Activated naive CD4-positive, alpha-beta T cell treated with anti-CD3 and anti-CD28 coated beads, Interleukin-2, amount 50 U/mL, for 72 hours (primary cell): ENCODE measurements at regions not wholly inside any gene's neighbourhood (a gene's known extent, or its start where the extent isn't known, plus 50 kb on each side); places are given as distances from the start of the nearest gene placed in this dataset.

ENCODE experiments used
- ATAC-seq, 2 donors: fragments of 150-1000 bp; cut with Tn5 transposase; 2 replicates each; pipeline ENCODE4 v1.10.0; 2021; ENCODE audit warnings: mild to moderate bottlenecking in 2 of 2, moderate library complexity in 2 of 2
- DNase-seq, 2 donors: peaks; one replicate each; pipeline ENCODE4 v3.0.0; 2021 to 2022; ENCODE audit warnings: low spot score in 2 of 2
- H3K27ac Mint-ChIP-seq, 2 donors: one replicate each; pipeline ENCODE4 v1.8.0; 2022; ENCODE audit warnings: mild to moderate bottlenecking in 2 of 2, mixed read lengths in 2 of 2
- H3K36me3 Mint-ChIP-seq, 2 donors: one replicate each; pipeline ENCODE4 v1.8.0; 2022; ENCODE audit warnings: mixed read lengths in 2 of 2
- H3K9me3 Mint-ChIP-seq, 2 donors: one replicate each; pipeline ENCODE4 v1.8.0; 2022; ENCODE audit warnings: mixed read lengths in 2 of 2

GRCh38 chr3:30945291-30945690 is 50.8 kb upstream of the GADL1 start:
- DNase-seq (no peak), ATAC-seq (no peak)

GRCh38 chr3:30948426-30948825 is 54.0 kb upstream of the GADL1 start:
- H3K9me3 Mint-ChIP-seq = peaks cover 5 to 9% of the 10 kb centered on the region in 2 donors
- H3K27ac Mint-ChIP-seq = no peak overlapping the region
- no peak for ATAC-seq
- DNase-seq = no peak
- no peaks in the 10 kb centered on the region for H3K36me3 Mint-ChIP-seq

More at GRCh38 chr3:30945291-30945690, 50.8 kb upstream of the GADL1 start:
- Mint-ChIP-seq H3K9me3 (peaks cover 5 to 14% of the 10 kb centered on the region in 2 donors), H3K27ac (no peak overlapping the region), H3K36me3 (peaks cover 5 to 6% of the 10 kb centered on the region in 2 donors)

DNA sequence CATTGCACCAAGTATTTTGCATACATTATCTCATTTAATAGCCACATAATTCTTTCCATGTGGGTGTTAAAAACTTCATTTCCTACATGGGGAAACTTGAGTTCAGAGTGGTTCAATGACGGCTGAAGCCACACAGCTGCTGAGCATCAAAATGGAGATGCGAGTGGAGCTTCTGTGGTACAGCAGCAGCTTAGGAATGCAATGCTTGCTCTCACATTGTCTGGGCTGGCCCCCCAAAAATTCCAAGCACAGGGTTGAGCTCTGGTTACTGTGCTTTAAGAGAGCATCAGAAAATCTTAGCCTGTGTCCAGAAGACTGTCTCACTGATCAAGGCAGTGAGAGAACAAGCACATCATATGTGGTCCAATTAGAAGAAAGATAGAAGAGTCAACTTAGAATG is 57.4 kb upstream of the GADL1 start:
- ATAC-seq (no peak), DNase-seq (no peak)
- no peak overlapping the region for H3K27ac Mint-ChIP-seq
- H3K9me3 Mint-ChIP-seq = peaks cover 2 to 3% of the 10 kb centered on the region in 2 donors
- no peaks in the 10 kb centered on the region for H3K36me3 Mint-ChIP-seq

DNA sequence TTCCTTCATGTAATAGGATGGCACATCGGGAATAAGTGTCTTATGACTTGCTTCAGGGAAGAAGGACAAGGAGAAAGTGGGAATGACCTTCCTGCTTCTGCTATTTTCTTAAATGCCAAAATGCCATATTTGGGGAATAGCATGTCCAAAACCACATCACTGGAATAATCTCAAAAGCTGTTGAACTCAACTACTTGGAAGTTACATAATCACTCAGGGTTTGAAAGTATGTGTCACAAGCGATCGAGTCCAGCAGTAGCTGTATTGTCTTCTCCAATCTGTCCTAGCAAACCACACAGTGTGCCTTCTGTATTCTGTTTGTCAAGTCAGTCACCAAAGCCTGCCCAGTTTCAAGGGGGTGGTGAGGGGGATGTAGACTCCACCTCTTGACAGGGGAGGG is 58.3 kb upstream of the GADL1 start:
- DNase-seq = no peak
- Mint-ChIP-seq H3K9me3 (no peaks in the 10 kb centered on the region), H3K36me3 (no peaks in the 10 kb centered on the region), H3K27ac (peak overlapping the region in 1 of 2 donors; percentile 15)
- ATAC-seq = no peak

GRCh38 chr3:30954426-30954825 is 60.0 kb upstream of the GADL1 start:
- Mint-ChIP-seq H3K36me3 (peaks cover 3 to 6% of the 10 kb centered on the region in 2 donors), H3K27ac (no peak overlapping the region), H3K9me3 (peaks cover 8 to 10% of the 10 kb centered on the region in 2 donors)
- ATAC-seq = no peak
- DNase-seq = no peak

- Mint-ChIP-seq H3K9me3 (peaks cover 11 to 12% of the 10 kb centered on the region in 2 donors), H3K36me3 (peaks cover 6% of the 10 kb centered on the region in 2 donors), H3K27ac (no peak overlapping the region)
- DNase-seq (no peak), ATAC-seq (no peak)
These were observed 67.6 kb upstream of the GADL1 start for GRCh38 chr3:30962084-30962483.

DNA sequence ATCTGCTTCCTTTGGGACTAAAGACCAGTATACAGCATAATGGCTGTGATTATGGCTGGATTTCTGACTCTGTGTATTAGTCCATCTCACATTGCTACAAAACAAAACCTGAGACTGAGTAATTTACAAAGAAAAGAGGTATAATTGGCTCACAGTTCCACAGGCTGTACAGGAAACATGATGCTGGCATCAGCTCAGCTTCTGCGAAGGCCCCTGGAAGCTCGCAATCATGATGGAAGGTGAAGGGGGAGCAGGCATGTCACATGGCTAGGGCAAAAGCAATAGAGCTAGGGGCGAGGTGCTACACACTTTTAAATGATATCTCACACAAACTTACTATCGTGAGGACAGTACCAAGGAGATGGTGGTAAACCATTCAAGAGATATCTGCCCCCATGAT is 68.0 kb upstream of the GADL1 start:
- Mint-ChIP-seq H3K36me3 (peaks cover 6% of the 10 kb centered on the region in 2 donors), H3K9me3 (peaks cover 11 to 12% of the 10 kb centered on the region in 2 donors), H3K27ac (no peak overlapping the region)
- DNase-seq (no peak), ATAC-seq (no peak)

DNA sequence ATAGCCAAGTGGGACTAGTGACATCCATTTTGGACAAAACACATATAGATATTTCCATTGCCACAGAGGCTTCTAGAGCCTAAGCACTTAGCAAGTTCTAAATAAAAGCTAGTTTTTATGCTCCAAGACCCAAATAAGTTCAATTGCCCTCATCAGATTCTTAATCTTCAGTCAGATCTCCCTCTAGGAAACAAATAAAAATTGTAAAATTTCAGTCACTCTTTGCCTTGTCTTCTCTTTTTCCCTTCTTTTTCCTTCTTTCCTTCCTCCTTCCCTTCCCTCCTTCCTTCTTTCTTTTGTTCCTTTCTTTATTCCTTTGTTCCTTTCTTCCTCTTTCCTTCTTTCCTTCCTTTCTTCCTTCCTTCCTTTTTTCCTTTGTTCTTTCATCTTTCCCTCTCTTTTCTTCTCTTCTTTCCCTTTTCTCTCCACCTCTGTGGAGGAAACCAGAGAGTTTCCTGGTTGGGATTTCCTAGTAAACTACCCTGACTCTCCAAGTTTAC is 68.8 kb upstream of the GADL1 start:
- ATAC-seq = no peak

GRCh38 chr3:30964612-30965011 is 70.2 kb upstream of the GADL1 start:
- Mint-ChIP-seq H3K9me3 (peaks cover under 1% of the 10 kb centered on the region in 2 donors), H3K27ac (no peak overlapping the region), H3K36me3 (peaks cover 0 to under 1% of the 10 kb centered on the region in 2 donors)
- ATAC-seq (peak; percentile 86 to 100), DNase-seq (peak in 1 of 2 donors; percentile 13)

More for the DNA sequence above, 68.8 kb upstream of the GADL1 start:
- H3K36me3 Mint-ChIP-seq = peaks cover 5 to 6% of the 10 kb centered on the region in 2 donors
- DNase-seq = no peak
- no peak overlapping the region for H3K27ac Mint-ChIP-seq
- peaks cover 10 to 11% of the 10 kb centered on the region in 2 donors for H3K9me3 Mint-ChIP-seq

GRCh38 chr3:30966896-30967295 is 72.4 kb upstream of the GADL1 start:
- ATAC-seq = no peak
- no peak for DNase-seq
- no peaks in the 10 kb centered on the region for H3K9me3 Mint-ChIP-seq
- H3K27ac Mint-ChIP-seq = no peak overlapping the region
- H3K36me3 Mint-ChIP-seq = no peaks in the 10 kb centered on the region

DNA sequence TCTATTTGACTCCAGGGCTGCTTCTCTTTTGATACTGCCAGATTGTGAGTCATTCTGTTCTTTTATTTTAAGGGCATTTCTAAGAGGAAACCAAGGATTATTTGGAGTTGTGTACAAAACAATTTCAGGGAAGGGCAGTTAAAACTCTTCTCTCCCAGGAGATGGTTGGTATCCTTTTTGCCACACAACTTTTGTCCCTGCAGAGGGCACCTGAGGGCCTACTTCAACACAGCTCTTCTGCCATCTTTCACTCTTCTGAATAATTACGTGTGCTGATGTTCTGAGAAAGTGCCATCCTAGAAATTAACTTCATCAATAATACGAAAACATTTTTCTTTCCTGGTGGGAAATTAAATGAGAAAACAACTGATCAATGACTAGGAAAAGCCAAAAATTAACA is 75.7 kb upstream of the GADL1 start:
- Mint-ChIP-seq H3K36me3 (no peaks in the 10 kb centered on the region), H3K9me3 (no peaks in the 10 kb centered on the region), H3K27ac (no peak overlapping the region)
- DNase-seq (no peak), ATAC-seq (no peak)

DNA sequence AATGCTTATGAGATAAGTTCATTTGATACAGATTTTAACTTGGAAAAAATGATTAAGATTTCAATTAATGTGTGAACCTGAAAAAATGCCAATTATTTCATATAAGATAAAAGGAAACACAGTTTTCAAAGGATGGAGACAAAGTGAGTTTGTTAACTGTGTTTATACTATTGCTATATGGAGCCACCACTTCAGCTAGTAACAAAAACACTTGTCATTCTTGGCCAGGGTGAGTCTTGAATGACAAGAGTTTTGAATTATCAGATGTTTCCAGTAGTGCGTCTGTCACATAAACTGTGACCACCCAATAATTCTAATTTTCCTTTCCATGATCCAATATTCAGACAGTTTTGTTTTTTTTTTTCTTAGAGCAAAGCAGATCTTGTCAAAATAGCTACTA is 78.0 kb upstream of the GADL1 start:
- H3K27ac Mint-ChIP-seq = no peak overlapping the region
- no peaks in the 10 kb centered on the region for H3K36me3 Mint-ChIP-seq
- no peak for DNase-seq
- ATAC-seq = no peak
- no peaks in the 10 kb centered on the region for H3K9me3 Mint-ChIP-seq

DNA sequence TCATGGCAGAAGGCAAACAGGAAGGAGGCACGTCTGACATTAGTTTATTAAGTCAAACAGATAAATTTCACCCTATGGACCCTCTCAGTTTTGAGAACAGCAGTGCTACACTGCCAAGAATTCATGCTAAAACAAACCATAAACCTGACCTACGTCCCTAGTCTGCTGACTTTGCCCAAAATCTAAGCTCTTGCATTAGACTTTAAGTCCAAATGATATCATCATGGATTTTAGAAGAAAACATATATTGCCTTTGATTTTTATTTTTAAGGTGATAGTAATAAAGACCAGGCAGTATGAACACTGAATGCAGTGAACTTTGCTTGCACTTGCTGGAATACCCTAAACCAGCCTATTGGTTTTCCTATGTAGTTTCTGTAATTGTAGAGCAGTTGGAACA is 79.6 kb upstream of the GADL1 start:
- ATAC-seq = no peak
- Mint-ChIP-seq H3K27ac (no peak overlapping the region), H3K36me3 (no peaks in the 10 kb centered on the region), H3K9me3 (peaks cover 0 to 7% of the 10 kb centered on the region in 2 donors)
- DNase-seq = no peak

- DNase-seq (no peak), ATAC-seq (no peak)
- no peak overlapping the region for H3K27ac Mint-ChIP-seq
- peaks cover 0 to 7% of the 10 kb centered on the region in 2 donors for H3K9me3 Mint-ChIP-seq
- no peaks in the 10 kb centered on the region for H3K36me3 Mint-ChIP-seq
These were observed 83.1 kb upstream of the GADL1 start for GRCh38 chr3:30977592-30977991.

GRCh38 chr3:30980993-30981392 is 86.5 kb upstream of the GADL1 start:
- ATAC-seq = no peak
- no peak overlapping the region for H3K27ac Mint-ChIP-seq

GRCh38 chr3:30982416-30983075 is 88.1 kb upstream of the GADL1 start:
- ATAC-seq = no peak
- Mint-ChIP-seq H3K36me3 (no peaks in the 10 kb centered on the region), H3K27ac (no peak overlapping the region), H3K9me3 (peaks cover 0 to 7% of the 10 kb centered on the region in 2 donors)
- no peak for DNase-seq

More at GRCh38 chr3:30980993-30981392, 86.5 kb upstream of the GADL1 start:
- Mint-ChIP-seq H3K36me3 (no peaks in the 10 kb centered on the region), H3K9me3 (peaks cover 0 to 7% of the 10 kb centered on the region in 2 donors)
- DNase-seq = no peak

DNA sequence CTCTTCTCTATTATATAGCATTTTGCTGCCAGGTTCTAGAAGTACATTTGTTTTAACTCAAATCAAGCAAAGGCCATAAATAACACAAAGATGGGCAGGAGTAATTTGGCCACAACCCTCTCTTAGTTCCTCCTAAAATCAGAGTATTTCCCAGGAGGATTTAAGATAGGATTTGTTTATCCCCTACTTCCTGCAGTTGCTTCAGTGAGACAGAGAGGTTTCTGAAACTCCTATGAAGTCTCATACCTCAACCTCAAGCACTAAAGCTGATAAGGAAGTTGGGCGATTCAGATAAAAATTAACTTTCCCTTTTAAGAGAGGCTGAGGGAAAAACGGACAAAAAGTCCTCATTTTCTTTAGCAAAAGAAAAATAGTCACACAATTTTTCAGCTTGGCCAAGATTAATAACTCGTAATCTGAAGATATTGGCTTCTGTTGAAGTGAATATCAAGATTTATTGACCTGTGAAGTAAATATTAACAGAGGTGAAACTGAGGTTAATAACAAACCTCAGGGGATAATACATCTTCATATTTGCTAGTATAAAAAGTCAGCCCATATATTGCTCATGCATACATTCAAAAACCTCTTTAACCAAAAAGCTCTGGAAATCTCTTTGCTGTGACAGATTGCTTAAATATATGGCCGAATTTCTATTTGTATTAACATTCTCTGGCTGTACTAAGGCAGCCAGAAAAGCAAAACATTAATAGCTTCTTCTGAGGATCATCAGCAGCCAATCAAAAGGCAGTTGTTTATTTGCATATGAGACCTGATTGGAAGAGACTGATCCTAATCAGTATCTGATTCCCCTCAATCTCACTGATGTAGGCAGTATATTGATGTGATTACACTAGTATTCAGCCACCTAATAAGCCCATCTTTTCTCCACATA is 90.6 kb upstream of the GADL1 start:
- H3K27ac Mint-ChIP-seq = no peak overlapping the region
- H3K36me3 Mint-ChIP-seq = no peaks in the 10 kb centered on the region
- no peaks in the 10 kb centered on the region for H3K9me3 Mint-ChIP-seq
- no peak for DNase-seq
- ATAC-seq = no peak
